ENCODE measurements at regions not wholly inside any gene's neighbourhood (a gene's known extent, or its start where the extent isn't known, plus 50 kb on each side); places are given as distances from the start of the nearest gene placed in this dataset.

- no peak overlapping the region for H3K4me3 ChIP-seq
- H3K36me3 ChIP-seq = no peaks in the 10 kb centered on the region
- no peak for DNase-seq
- intact Hi-C loops (cut with DNase I; ENCODE audit: low total_unique reads) = no loop called here
- H3K27ac ChIP-seq = no peak overlapping the region
- H3K9me3 ChIP-seq = no peaks in the 10 kb centered on the region
- H3K27me3 ChIP-seq = no peaks in the 10 kb centered on the region
- WGBS, 5 donors = 65 to 85% (median 76%) methylated on average over 12 of the region's 12 CpGs
- no peaks in the 10 kb centered on the region for H3K4me1 ChIP-seq
- no peak for TF ChIP-seq EP300 (IDR thresholded peaks at IDR 0.05)
- TF ChIP-seq POLR2A (IDR thresholded peaks at IDR 0.05) = no peak
- no peak for TF ChIP-seq POLR2AphosphoS5 (IDR thresholded peaks at IDR 0.05)
- TF ChIP-seq CTCF (IDR thresholded peaks at IDR 0.05) = no peak
Observed at GRCh38 chr3:21825684-21826083, 74.7 kb upstream of the ZNF385D start.

- intact Hi-C loops (cut with DNase I; ENCODE audit: low total_unique reads) = no loop called here
- H3K4me3 ChIP-seq = no peak overlapping the region
- H3K36me3 ChIP-seq = no peaks in the 10 kb centered on the region
- H3K9me3 ChIP-seq = no peaks in the 10 kb centered on the region
- no peaks in the 10 kb centered on the region for H3K4me1 ChIP-seq
- no peak for DNase-seq
- 29 to 48% (median 45%) methylated on average over 1 of the region's 1 CpG for WGBS, 5 donors
- H3K27ac ChIP-seq = no peak overlapping the region
- no peaks in the 10 kb centered on the region for H3K27me3 ChIP-seq
- no peak for TF ChIP-seq POLR2A (IDR thresholded peaks at IDR 0.05)
- TF ChIP-seq CTCF (IDR thresholded peaks at IDR 0.05) = no peak
- no peak for TF ChIP-seq POLR2AphosphoS5 (IDR thresholded peaks at IDR 0.05)
- no peak for TF ChIP-seq EP300 (IDR thresholded peaks at IDR 0.05)
Observed at GRCh38 chr3:21826416-21826815, 75.4 kb upstream of the ZNF385D start.

- TF ChIP-seq POLR2AphosphoS5 (IDR thresholded peaks at IDR 0.05) (no peak), EP300 (IDR thresholded peaks at IDR 0.05) (no peak), POLR2A (IDR thresholded peaks at IDR 0.05) (no peak), CTCF (IDR thresholded peaks at IDR 0.05) (no peak)
- Histone ChIP-seq H3K36me3 (no peaks in the 10 kb centered on the region), H3K4me1 (no peaks in the 10 kb centered on the region), H3K4me3 (no peak overlapping the region), H3K9me3 (no peaks in the 10 kb centered on the region), H3K27me3 (no peaks in the 10 kb centered on the region), H3K27ac (no peak overlapping the region)
- intact Hi-C loops (cut with DNase I; ENCODE audit: low total_unique reads) = no loop called here
- DNase-seq = no peak
- WGBS, 5 donors = 61 to 77% (median 62%) methylated on average over 2 of the region's 2 CpGs
Observed at GRCh38 chr3:21830541-21830940, 79.5 kb upstream of the ZNF385D start.

- no peak overlapping the region for H3K4me3 ChIP-seq
- H3K9me3 ChIP-seq = no peaks in the 10 kb centered on the region
- H3K4me1 ChIP-seq = no peaks in the 10 kb centered on the region
- no peaks in the 10 kb centered on the region for H3K36me3 ChIP-seq
- intact Hi-C loops (cut with DNase I; ENCODE audit: low total_unique reads) = no loop called here
- H3K27ac ChIP-seq = no peak overlapping the region
- H3K27me3 ChIP-seq = no peaks in the 10 kb centered on the region
- TF ChIP-seq CTCF (IDR thresholded peaks at IDR 0.05) = no peak
- no peak for TF ChIP-seq EP300 (IDR thresholded peaks at IDR 0.05)
- no peak for TF ChIP-seq POLR2A (IDR thresholded peaks at IDR 0.05)
- no peak for TF ChIP-seq POLR2AphosphoS5 (IDR thresholded peaks at IDR 0.05)
- DNase-seq = no peak
- WGBS, 5 donors = 71 to 79% (median 71%) methylated on average over 2 of the region's 2 CpGs
Observed at GRCh38 chr3:21835264-21835663, 84.3 kb upstream of the ZNF385D start.

Measured in stomach (tissue), 8 donors.